HCT116 (cell line): ENCODE measurements at regions not wholly inside any gene's neighbourhood (a gene's known extent, or its start where the extent isn't known, plus 50 kb on each side); places are given as distances from the start of the nearest gene placed in this dataset.

Source experiments
- ATAC-seq: fragments of 200-7000 bp; cut with Tn5 transposase; 2 replicates; pipeline ENCODE4 v1.9.1; 2020; ENCODE audit warnings: mild to moderate bottlenecking, moderate library complexity
- BruUV-seq: library from RNA; stranded (reverse); fragments of 400-500 nt; replicated peaks from 2 replicates; lab custom pipeline; 2021; lab: Mats Ljungman, UMichigan
- CTCF ChIA-PET: fragments of 300-600 bp; sonication (Branson Sonifier 250); formaldehyde crosslinking; loops from one replicate; lab custom pipeline; 2021; ENCODE audit warnings: antibody characterized with exemption; lab: Charles Lee
- POLR2A ChIA-PET: fragments of 300-600, 350-600 bp; sonication (Branson Sonifier 250); formaldehyde crosslinking; loops from one replicate; lab custom pipeline; 2021; ENCODE audit warnings: antibody characterized with exemption; lab: Charles Lee
- RAD21 ChIA-PET, 2 experiments: fragments of 300-600 bp; sonication (Branson Sonifier 250); formaldehyde crosslinking; loops; one replicate each; lab custom pipeline; 2023; ENCODE audit warnings: low total read pairs in 2 of 2; ENCODE audit not compliant: uncharacterized antibody in 2 of 2, unreplicated experiment in 2 of 2, low non-redundant PET in 1 of 2; lab: Charles Lee
- DNase-seq: peaks from one replicate; pipeline ENCODE4 v3.0.0-alpha.2; 2010; ENCODE audit warnings: low read depth, low spot score
- H2AFZ ChIP-seq: fragments of 200-600 bp; shearing (Covaris generic), sonication (generic); 2 replicates; pipeline ENCODE4 v1.6.1; 2017; ENCODE audit warnings: low read depth, mixed run types, mixed read lengths, antibody characterized with exemption, low read length; ENCODE audit not compliant: poor library complexity, severe bottlenecking
- H3K27ac ChIP-seq: 2 replicates; pipeline ENCODE4 v1.5.1; 2012; ENCODE audit warnings: low read depth, low read length
- H3K27me3 ChIP-seq: fragments of 200-600 bp; sonication (generic); 2 replicates; pipeline ENCODE4 v1.6.1; 2016; ENCODE audit warnings: mixed run types, low read length, mixed read lengths; ENCODE audit not compliant: insufficient read depth
- H3K36me3 ChIP-seq, 2 experiments: fragments of 200-500 bp in 1 of 2; fragments of 200-600 bp in 1 of 2; sonication (Bioruptor generic) in 1 of 2; sonication (generic) in 1 of 2; 2 replicates each; pipeline versions ENCODE4 v1.5.1 to v1.6.1; 2014 to 2016; ENCODE audit warnings: low read length in 2 of 2, inconsistent platforms in 1 of 2, mixed read lengths in 1 of 2, mixed run types in 1 of 2; ENCODE audit not compliant: insufficient read depth in 2 of 2, control insufficient read depth in 1 of 2
- H3K4me1 ChIP-seq, 2 experiments: fragments of 200-600 bp in 1 of 2; sonication (generic) in 1 of 2; 2 replicates each; pipeline versions ENCODE4 v1.5.1 to v1.6.1; 2012 to 2017; ENCODE audit warnings: low read length in 2 of 2, inconsistent platforms in 1 of 2, mild to moderate bottlenecking in 1 of 2, mixed read lengths in 1 of 2, mixed run types in 1 of 2, moderate library complexity in 1 of 2; ENCODE audit not compliant: insufficient read depth in 2 of 2, control insufficient read depth in 1 of 2
- H3K4me2 ChIP-seq: fragments of 200-600 bp; sonication (generic); 2 replicates; pipeline ENCODE4 v1.6.1; 2017; ENCODE audit warnings: mixed run types, low read length, mixed read lengths
- H3K4me3 ChIP-seq, 2 experiments: fragments of 200-600 bp in 1 of 2; sonication (generic) in 1 of 2; replicated peaks in 1 of 2; 2 replicates each; pipeline ENCODE4 v1.5.1; 2011 to 2016; ENCODE audit warnings: low read length in 2 of 2, control low read depth in 1 of 2, low read depth in 1 of 2, mild to moderate bottlenecking in 1 of 2, mixed read lengths in 1 of 2, mixed run types in 1 of 2
- H3K79me2 ChIP-seq: fragments of 200-600 bp; sonication (generic); 2 replicates; pipeline ENCODE4 v1.6.1; 2017; ENCODE audit warnings: mild to moderate bottlenecking, mixed run types, low read length, moderate library complexity, mixed read lengths; ENCODE audit not compliant: insufficient read depth
- H3K9ac ChIP-seq: fragments of 200-600 bp; sonication (generic); 2 replicates; pipeline ENCODE4 v1.6.1; 2016; ENCODE audit warnings: low read length, mixed read lengths
- H3K9me2 ChIP-seq: fragments of 200-600 bp; sonication (generic), shearing (Covaris generic); 2 replicates; pipeline ENCODE4 v1.6.1; 2017; ENCODE audit warnings: mixed run types, mild to moderate bottlenecking, moderate library complexity; ENCODE audit not compliant: insufficient read depth
- H3K9me3 ChIP-seq, 2 experiments: fragments of 200-500 bp in 1 of 2; fragments of 200-600 bp in 1 of 2; sonication (Bioruptor generic) in 1 of 2; sonication (generic) in 1 of 2; 2 replicates each; pipeline ENCODE4 v1.6.1; 2014 to 2017; ENCODE audit warnings: low read length in 2 of 2, mixed read lengths in 2 of 2, inconsistent platforms in 1 of 2, low read depth in 1 of 2, mild to moderate bottlenecking in 1 of 2, mixed run types in 1 of 2, moderate library complexity in 1 of 2; ENCODE audit not compliant: control insufficient read depth in 1 of 2, insufficient read depth in 1 of 2
- H4K20me1 ChIP-seq: fragments of 200-600 bp; sonication (generic), shearing (Covaris generic); 2 replicates; pipeline ENCODE4 v1.6.1; 2017; ENCODE audit warnings: mixed run types, mild to moderate bottlenecking, moderate library complexity; ENCODE audit not compliant: insufficient read depth
- CBX3 ChIP-seq: IDR thresholded peaks from 2 replicates; pipeline ENCODE4 v1.6.1; 2012; ENCODE audit warnings: low read depth
- EGR1 ChIP-seq: IDR thresholded peaks from 2 replicates; pipeline ENCODE4 v1.6.1; 2012; ENCODE audit warnings: low read depth
- ELF1 ChIP-seq: IDR thresholded peaks from 2 replicates; pipeline ENCODE4 v1.6.1; 2012; ENCODE audit warnings: low read depth, borderline replicate concordance
- EZH2 ChIP-seq: fragments of 200-600 bp; sonication (generic); IDR thresholded peaks from 2 replicates; pipeline ENCODE4 v1.6.1; 2017; ENCODE audit warnings: antibody characterized with exemption, mixed run types
- FOSL1 ChIP-seq: IDR thresholded peaks from 2 replicates; pipeline ENCODE4 v1.6.1; 2012; ENCODE audit warnings: low read depth
- JUND ChIP-seq: IDR thresholded peaks from 2 replicates; pipeline ENCODE4 v1.6.1; 2012
- POLR2A ChIP-seq: IDR thresholded peaks from 2 replicates; pipeline ENCODE4 v1.7.0; 2011; ENCODE audit warnings: borderline replicate concordance; ENCODE audit not compliant: insufficient read depth, insufficient read length; ENCODE audit errors: extremely low read depth
- SIN3A ChIP-seq: IDR thresholded peaks from 2 replicates; pipeline ENCODE4 v1.6.1; 2012; ENCODE audit warnings: low read depth
- SRF ChIP-seq: IDR thresholded peaks from 2 replicates; pipeline ENCODE4 v1.6.1; 2012; ENCODE audit warnings: low read depth
- TCF7L2 ChIP-seq: IDR thresholded peaks from 2 replicates; pipeline ENCODE4 v1.7.0; 2011; ENCODE audit warnings: borderline replicate concordance, inconsistent platforms; ENCODE audit not compliant: insufficient read depth, insufficient read length; ENCODE audit errors: extremely low read depth
- ZFX ChIP-seq: fragments of 450-650 bp; IDR thresholded peaks from 2 replicates; pipeline ENCODE4 v1.6.1; 2017
- ZNF274 ChIP-seq: fragments of 200-500 bp; sonication (Bioruptor generic); IDR thresholded peaks from 2 replicates; pipeline ENCODE4 v1.6.1; 2014; ENCODE audit warnings: mild to moderate bottlenecking, low read depth, low read length, inconsistent platforms
- intact Hi-C: fragments of 100-400 bp; cut with micrococcal nuclease; formaldehyde crosslinking; loops from 2 replicates; pipeline ENCODE4 v1.10.0; 2022
- TF ChIP-seq, protein P1 (sequence below): IDR thresholded peaks from 2 replicates; pipeline ENCODE4 v1.6.1; 2011; ENCODE audit warnings: mild to moderate bottlenecking, low read length, moderate library complexity; ENCODE audit not compliant: insufficient replicate concordance; ENCODE audit errors: extremely low read depth
- TF ChIP-seq, protein P2 (sequence below): IDR thresholded peaks from 2 replicates; pipeline ENCODE4 v1.6.1; 2012
- TF ChIP-seq, protein P3 (sequence below): IDR thresholded peaks from 2 replicates; pipeline ENCODE4 v1.6.1; 2012

DNA sequence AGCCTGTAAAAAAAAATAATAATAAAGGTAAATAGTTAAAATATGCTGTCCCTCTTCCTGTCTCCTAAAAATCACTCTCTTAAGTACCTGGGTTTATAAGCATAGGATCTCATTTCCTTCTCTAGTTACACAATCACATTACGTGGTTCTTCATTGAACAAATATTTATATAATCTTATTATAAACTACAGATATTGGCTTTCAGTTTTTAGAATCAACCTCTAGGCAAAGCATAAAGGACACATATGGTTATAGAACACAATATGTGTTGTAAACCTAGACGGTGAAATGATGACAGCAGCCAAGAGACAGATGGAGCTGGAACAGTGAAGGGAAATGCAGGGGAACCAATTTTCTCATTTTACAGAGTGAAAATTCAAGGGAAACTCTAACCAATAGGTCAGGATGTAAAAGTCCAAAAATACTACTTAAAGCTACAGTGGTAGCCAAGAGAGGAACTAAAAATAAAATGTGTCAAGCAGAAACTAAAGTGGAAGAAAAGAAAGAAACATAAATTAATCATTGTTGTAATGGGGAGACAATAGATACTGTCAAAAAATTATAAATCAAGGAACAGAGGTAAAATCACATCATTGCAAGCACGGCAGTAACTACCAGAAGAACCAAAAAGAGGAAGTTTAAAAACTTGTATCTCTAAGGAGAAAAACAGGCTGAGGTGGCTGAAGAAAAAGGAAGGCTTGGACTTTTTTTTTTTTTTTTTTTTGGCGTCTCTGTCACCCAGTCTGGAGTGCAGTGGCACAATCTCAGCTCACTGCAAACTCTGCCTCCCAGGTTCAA lies 82.8 kb upstream of the CDYL start:
- Histone ChIP-seq H3K79me2 (no peaks in the 10 kb centered on the region), H3K4me3 (no peak overlapping the region), H3K9me2 (no peaks in the 10 kb centered on the region), H3K4me2 (no peak overlapping the region), H3K27me3 (no peaks in the 10 kb centered on the region), H3K9me3 (no peaks in the 10 kb centered on the region), H3K27ac (no peak overlapping the region), H4K20me1 (no peaks in the 10 kb centered on the region), H3K9ac (no peak overlapping the region), H3K4me1 (peaks cover 4 to 8% of the 10 kb centered on the region in 2 experiments; a peak in 3 of 4 replicates), H2AFZ (no peak overlapping the region), H3K36me3 (no peaks in the 10 kb centered on the region)
- ChIA-PET POLR2A (no interaction called here), CTCF (no interaction called here), RAD21 (no interaction called here)
- BruUV-seq: no TSS peak
- TF ChIP-seq, protein P1, sequence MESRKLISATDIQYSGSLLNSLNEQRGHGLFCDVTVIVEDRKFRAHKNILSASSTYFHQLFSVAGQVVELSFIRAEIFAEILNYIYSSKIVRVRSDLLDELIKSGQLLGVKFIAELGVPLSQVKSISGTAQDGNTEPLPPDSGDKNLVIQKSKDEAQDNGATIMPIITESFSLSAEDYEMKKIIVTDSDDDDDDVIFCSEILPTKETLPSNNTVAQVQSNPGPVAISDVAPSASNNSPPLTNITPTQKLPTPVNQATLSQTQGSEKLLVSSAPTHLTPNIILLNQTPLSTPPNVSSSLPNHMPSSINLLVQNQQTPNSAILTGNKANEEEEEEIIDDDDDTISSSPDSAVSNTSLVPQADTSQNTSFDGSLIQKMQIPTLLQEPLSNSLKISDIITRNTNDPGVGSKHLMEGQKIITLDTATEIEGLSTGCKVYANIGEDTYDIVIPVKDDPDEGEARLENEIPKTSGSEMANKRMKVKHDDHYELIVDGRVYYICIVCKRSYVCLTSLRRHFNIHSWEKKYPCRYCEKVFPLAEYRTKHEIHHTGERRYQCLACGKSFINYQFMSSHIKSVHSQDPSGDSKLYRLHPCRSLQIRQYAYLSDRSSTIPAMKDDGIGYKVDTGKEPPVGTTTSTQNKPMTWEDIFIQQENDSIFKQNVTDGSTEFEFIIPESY: no peak
- TF ChIP-seq TCF7L2 (no peak), EZH2 (no peak)
- intact Hi-C loops: no loop called here
- no peak for DNase-seq
- no peak for ATAC-seq

DNA sequence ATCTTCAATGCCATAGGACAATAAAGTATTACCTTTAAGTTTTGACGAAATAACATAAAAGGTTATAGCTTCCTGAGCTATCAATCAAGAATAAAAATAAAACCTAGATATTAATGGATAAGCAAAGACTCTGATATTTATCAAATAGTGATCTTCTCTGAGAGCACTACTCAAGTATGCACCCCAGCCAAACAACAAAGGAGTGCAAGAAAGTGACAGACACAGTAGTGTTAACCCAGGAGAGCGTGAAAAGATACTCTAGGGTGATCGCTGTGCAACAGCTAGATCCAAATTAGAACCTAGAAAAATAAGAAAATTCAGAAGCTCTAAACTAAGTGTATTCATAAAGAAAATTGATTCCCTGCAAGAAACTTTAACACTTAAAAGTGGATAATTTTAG lies 83.5 kb upstream of the CDYL start:
- intact Hi-C loops: no loop called here
- Histone ChIP-seq H3K4me3 (no peak overlapping the region), H3K27ac (no peak overlapping the region), H3K4me2 (no peak overlapping the region), H4K20me1 (no peaks in the 10 kb centered on the region), H3K9me2 (no peaks in the 10 kb centered on the region), H3K27me3 (no peaks in the 10 kb centered on the region), H3K9ac (no peak overlapping the region), H3K79me2 (no peaks in the 10 kb centered on the region), H3K36me3 (no peaks in the 10 kb centered on the region), H3K4me1 (peaks cover 7 to 15% of the 10 kb centered on the region in 2 experiments; a peak in 3 of 4 replicates), H2AFZ (no peak overlapping the region), H3K9me3 (no peaks in the 10 kb centered on the region)
- ChIA-PET POLR2A (no interaction called here), RAD21 (no interaction called here), CTCF (no interaction called here)
- ATAC-seq (no peak), DNase-seq (no peak)
- no TSS peak for BruUV-seq
- TF ChIP-seq JUND: no peak
- no peak for TF ChIP-seq ELF1
- TF ChIP-seq FOSL1: no peak
- TF ChIP-seq EGR1: no peak
- no peak for TF ChIP-seq ZFX
- no peak for TF ChIP-seq SIN3A
- no peak for TF ChIP-seq TCF7L2
- no peak for TF ChIP-seq POLR2A
- no peak for TF ChIP-seq SRF
- TF ChIP-seq, protein P2, sequence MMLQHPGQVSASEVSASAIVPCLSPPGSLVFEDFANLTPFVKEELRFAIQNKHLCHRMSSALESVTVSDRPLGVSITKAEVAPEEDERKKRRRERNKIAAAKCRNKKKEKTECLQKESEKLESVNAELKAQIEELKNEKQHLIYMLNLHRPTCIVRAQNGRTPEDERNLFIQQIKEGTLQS: no peak
- TF ChIP-seq CBX3: no peak
- TF ChIP-seq, protein P1: no peak
- TF ChIP-seq, protein P3, sequence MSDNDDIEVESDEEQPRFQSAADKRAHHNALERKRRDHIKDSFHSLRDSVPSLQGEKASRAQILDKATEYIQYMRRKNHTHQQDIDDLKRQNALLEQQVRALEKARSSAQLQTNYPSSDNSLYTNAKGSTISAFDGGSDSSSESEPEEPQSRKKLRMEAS: no peak
- TF ChIP-seq ZNF274: no peak
